ENCODE measurements at regions not wholly inside any gene's neighbourhood (a gene's known extent, or its start where the extent isn't known, plus 50 kb on each side); places are given as distances from the start of the nearest gene placed in this dataset.

DNA sequence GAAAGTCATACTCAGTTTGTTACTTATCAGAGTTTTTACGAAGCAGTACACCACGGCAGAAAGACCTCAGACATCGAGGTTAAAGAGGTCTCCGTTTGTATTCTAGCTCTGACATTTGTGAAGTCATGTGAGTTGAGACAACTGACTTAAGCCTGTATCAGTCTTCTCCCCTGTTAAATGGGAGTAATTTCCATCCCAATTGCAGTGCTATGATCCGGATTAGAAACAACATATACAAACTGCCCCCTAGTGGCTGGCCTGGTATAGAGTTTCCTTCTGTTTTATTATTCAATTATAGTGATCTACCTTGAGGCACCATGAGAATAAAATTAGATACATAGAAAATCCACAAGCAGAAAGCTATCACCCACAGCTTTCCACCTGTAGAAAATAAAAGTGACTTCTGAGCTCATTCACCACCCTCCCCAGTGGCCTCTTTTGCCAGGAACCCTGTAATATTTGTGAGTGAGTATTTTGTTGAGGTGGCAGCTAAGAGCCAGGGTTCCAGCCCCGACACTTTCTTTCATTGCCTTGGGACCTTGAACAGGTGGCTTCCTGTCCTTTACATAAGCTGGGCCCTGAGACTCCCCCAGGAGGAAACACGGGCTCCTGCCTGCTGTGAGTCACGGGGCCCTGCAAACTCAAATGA lies 607.2 kb upstream of the MGMT start:
- no peak for DNase-seq (ENCODE audit: low read depth)

DNA sequence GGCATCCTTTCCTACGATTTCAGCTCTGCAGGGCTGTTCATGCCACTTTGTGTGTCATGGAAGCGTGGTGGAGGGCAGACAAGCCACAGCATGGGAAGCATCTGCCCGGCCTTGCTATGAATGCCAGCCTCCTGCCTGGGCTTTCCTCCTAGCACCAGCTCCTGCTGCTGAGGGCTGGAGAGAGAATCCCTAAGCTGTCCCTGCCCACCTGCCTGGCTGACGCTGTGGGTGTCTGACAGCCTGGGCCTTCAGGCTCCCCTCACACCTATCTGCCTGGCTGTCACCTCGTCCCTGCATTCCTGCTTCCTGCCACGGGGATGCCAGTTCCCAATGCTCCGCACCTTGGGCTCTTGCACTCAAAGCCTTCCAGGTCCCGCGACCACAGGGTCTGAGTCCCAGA lies 606.5 kb upstream of the MGMT start:
- no peak for DNase-seq (ENCODE audit: low read depth)

DNA sequence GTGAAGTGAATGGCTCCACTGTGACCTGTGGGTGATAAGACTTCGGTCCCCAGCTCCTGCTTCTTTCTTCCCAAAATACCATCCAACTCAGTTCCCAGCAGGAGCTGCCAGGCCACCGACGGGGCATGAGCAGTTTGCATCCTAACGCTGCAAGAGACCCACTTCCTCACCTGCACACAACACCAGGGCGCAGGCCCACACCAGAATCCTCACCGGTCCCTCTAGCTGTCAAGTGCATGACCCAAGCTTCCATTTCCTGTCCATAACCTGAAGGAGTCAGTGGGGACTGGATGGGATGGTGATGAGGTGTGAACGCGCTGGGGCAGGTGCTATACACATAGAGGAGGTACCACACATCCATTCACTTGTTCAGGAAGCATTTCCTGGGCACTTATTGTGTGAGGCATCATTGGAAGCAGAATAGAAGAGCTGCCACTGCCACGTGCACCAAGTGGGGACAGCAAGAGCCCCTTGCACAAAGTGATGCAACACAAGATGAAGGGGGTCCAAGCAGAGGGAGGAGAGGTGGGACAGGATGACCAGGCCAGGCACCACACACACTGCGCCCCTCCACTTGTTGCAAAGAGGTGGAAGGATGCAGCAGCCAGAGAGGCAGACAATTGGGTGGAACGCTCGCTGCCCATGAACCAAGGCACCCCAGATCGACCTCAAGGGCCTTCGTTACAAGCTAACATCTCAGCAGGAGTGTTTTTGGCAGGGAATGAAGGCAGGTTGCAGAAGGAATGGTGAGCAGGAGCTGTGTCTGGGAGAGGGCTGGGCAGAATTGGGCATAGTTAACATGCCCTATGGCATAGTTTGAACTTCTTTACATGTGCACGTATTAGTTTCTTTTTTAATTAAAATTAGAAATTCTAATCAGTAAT lies 605.8 kb upstream of the MGMT start:
- no peak for DNase-seq (ENCODE audit: low read depth)

DNA sequence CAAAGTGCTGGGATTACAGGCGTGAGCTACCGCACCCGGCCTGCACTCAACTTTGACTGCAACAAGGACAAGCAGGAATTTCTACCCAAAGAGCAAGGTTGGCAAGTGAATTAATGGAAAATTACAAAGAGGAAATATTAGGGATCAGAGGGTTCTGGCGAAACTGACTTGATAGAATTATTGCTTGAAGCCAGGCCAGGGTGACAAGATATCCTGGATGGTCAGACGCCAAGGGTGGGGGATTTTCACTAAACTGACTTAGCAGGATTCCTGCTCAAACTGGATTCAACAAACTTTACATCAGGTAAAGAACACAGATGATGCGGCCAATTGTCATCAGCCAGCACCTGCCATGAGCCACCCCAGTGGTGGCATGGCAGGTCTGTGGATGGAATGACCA lies 603.6 kb upstream of the MGMT start:
- no peak for DNase-seq (ENCODE audit: low read depth)

DNA sequence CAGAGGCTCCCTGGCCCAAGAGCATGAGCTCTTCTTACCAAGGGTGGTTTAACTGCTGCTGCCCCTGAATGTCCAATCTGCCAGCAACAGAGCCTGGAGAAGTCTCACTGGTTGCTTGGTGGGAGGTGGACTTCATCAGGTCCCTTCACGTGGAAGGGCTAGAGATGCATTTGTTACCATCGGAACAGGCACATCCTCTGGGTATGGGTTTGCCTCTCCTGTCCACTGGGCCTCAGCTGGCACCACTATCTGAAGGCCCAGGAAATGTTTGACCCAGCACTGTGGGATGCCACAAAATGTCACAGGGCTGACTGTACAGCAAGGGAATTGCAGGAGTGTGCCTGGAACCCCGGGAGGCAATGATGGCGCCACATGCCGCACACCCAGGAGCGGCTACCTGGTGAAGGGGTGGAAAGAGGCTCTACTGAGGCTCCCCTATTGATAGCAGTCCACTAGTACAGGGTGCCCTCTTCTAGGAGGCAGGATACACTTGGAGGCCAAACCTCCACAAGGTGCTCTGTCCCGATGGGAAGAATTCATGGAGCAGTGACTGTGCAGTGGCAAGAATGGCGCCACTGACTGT lies 603.1 kb upstream of the MGMT start:
- DNase-seq (ENCODE audit: low read depth), result no peak

DNA sequence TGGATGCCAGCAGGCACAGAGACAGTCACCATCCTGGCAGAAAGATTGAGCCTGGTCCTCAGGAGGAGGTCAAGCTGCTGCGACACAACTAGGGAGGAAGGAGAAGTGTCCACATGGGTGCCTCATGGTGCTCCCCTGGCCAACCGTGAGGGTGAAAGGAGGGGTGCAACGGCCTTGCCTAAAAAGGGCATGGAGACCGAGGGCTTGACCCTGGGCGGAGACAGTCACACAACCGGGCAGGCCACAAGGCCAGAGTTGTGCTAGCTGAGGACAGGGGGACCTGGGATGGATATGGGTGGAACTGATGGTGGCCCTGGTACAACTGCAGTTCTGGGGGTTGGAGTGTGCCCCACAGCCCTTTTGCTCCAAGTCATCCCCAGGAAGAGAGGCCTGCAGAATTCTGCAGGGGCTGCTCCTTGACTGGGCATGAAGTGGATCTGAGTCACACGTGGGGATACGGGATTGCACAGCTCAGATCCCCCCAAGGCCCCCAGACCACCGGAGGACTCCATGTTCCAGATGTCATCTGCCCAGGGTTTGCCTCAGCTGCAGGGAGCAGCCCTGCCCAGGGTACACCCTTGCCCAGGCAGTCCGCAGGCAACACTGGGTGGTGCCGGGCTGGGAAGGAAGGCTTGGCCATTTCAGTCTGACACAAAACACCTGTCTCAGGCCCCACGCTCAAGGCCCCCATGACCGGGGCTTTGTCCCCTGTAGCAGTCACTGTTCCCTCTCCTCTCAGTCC lies 602.3 kb upstream of the MGMT start:
- no peak for DNase-seq (ENCODE audit: low read depth)

DNA sequence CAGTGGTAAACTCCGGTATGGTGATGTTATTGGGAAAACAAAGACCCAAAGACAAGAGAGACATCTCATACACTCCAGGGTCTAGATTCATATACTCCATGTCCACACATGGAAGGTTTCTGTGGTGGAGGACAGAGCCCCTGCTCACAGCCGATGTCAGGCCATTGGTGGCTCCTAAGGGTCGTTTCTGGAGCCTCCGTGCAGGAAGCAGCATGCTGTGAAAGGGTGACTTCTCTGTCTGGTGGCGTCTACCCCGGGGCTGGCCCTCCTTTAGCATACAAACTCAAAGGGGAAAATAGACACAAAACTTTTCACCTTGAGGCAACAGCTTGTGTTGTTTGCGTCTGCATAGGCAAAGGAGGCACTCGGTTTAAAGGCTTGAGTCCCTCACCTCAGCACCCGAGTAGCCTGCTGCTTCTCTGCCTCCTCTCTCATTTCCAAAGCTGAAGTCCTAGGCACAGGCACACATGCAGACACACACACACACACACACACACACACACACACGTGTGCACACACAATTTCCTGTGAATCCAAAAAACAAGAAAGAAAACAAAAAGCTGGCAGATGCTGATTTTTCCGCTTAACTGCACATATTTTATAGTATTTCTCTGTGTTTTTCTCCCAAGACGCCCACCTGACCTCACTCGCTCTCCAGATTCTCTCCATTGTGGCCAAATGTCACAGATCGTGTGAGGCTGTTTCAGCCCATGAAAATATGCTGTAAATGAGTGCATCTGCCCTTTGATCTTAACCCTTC lies 601.4 kb upstream of the MGMT start:
- DNase-seq (ENCODE audit: low read depth), result no peak

DNA sequence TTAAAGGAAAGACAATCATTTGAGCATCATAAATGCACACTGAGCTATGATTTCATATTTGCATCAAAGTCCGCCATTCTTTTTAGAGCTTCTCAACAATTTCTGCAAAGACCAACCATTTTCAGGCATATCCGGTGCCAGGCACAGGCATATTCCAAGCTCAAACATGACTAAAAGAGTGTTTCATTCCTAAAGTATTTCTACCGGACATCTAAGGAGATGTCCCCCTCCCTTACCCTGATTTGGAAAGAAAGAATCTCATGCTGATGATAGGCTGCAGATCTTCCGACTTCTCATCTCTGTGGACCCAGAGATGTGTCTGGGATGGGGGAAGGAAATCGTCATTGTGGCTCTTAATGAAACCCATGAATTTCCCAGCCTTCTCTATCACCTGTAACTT lies 600.5 kb upstream of the MGMT start:
- DNase-seq (ENCODE audit: low read depth), result no peak

DNA sequence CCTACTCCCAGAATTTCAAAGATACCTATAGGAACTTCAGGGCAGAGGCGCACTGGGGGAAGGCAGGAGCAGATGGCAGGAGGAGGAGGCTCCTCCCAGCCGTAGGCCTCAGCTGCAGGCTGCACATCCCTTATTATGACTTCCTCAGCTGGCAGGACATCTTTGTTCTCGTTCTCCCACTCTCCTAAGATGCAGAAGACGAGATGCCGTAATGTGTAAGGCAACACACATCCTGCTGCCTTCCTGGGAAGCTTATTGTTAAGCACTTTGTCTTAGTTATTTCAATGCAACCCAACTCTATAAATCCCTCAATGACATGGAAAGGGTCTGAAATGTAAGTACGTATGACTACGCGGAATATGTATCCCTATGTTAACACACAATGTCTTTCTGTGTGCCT lies 599.8 kb upstream of the MGMT start:
- DNase-seq (ENCODE audit: low read depth), result no peak

DNA sequence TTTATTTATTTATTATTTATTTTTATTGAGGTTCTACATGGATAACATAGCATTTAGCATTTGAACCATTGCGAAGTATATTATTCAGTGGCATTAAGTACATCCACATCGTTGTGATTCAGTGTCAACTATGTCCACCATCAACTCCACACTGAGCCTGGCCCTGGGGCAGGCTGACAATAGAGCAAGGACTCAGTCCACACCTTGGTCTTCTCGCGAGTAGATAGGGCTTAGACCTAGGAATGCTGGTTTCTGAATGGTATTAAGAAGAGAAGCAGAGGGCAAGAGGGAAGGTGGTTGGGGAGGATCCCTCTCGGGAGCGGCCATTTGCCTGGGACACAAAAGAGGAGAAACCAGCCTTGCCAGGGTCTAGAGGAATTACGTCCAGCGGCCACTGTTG lies 599.2 kb upstream of the MGMT start:
- DNase-seq (ENCODE audit: low read depth), result no peak

DNA sequence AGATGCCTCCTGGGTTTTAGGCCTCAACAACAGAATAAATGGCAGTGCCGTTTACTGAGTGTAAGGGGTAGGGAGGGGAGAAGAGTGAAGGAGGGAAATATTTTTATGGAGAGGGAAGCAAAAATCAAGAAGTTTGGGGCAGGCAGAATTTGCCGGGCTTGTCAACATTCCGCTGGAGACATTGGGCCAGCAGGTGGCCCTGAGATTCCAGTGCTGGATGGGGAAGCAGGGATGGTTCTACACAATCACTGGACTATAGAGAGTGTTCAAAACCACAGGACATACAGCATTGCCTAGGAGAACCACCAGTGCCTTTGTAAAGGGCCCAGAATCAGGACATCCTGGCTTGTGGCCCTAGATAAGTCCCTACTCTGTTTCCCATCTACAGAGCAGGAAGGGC lies 598.6 kb upstream of the MGMT start:
- no peak for DNase-seq (ENCODE audit: low read depth)

DNA sequence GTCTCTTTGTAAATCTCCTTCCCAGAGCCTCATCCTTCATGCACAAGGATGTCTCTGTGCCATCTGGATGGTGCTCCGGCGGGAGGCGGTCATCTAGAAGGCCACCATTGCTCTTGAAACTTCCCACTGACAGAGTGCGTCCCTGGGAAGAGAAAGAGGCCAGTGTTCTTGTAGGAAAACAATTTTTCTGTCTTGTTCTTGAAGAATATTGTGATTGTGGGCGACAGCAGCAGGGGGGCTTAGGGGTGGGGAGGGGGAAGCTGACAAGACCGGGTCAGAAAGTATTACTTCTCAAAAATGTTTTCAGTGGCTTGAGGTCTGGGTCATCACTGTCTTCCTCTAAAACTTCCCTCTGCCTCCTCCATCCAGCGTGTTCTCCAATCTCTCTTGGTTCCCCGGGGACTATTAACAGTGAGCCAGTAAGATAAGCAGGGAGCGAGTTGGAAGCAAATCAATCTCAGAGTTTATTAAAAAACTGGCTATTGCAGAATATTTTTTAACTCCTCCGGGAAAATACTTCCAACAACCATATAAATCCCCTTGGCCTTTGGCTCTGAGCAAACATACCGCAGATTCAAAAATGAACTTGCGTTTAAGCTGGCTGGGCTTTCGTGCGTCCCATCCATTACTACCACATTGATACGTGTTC lies 597.8 kb upstream of the MGMT start:
- DNase-seq (ENCODE audit: low read depth), result no peak

DNA sequence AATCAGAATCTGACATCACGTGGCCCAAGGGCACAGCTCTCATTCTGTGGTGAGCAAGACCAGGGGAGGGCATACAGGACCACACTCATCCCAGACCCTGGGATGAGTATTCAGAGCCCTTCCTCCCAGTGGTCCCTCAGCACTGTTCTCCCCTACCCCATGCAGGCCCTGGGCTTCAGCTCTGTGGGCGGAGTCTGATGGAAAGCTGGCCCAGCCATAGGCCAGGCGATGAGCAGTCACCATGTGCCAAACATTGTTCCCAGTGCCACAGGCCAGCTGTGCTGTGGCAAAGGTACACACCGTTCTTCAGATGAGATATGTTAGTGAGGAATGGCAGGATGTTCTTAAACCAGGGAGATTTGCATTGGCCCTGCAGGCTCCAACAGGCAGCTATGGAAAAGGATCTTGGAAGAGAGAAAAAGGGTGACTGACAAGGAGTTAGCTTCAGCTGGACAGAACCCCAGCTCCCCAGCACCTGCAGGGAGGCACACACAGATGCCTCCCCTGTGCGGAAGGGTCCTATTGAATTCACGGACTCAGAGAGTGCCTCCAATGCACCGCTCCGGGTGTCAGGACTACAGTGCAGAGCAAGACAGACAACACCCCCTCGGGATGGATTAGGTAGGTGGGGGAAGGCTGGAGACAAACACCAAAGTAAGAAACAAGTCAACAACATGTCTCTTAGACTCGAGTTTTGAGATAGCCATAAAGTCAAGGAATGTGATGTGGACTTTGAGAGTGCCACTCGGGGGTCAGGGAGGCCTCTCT lies 596.0 kb upstream of the MGMT start:
- no peak for DNase-seq (ENCODE audit: low read depth)

DNA sequence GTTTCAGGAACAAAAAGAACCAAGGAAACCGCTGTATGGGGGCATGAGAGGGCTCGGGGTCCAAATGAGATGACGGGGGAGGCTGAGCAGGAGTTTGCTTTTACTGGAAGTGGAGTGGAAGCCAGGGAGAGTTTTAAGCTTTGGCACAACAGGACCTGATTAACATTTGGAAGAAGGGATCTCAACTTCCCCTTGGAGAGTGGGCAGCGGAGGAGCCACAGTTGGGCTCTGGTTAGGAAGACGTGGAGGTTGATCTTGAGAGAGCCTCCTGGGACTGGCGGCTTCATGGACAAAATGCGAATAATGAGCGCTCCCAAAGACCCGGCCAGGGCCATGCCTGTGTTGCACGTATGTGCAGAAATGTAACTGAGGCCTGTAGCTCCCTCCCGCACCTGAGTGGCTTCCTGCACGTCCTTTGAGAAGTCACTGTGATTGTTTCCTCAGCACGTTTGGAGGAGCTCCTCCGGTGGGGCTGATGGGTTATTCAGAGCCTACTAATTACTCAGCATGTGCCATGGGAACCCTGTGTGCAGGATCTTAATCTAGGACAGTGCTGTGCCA lies 595.3 kb upstream of the MGMT start:
- DNase-seq (ENCODE audit: low read depth), result no peak

DNA sequence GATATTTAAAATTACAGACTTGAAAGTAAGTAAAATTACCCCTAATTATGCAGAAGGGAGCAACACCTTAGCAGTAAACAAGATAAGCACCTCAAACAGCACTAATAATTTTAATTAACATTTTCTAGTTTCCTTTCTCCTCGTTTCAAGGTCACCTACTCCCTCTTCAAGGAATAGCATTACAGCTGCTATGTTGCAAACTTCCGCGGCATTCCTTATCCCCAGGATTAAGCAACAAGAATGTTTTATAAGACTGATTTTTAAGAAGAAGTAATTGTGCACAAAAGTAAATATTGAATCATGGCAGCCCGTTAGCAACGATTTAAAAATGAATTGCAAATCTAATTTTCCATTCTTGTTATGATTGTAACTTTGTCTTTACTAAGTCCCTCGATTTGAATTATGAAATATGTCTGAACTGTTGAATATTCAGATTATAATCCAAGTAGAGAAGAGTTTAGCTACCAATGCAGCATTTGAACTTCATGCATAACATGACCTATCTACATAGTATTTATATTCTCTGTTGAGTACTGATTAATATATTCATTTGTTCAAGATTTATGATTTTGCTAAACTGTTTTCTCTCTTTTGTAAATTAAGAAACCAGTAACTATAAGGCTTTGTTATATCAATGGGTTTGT lies 593.5 kb upstream of the MGMT start:
- DNase-seq (ENCODE audit: low read depth), result no peak

DNA sequence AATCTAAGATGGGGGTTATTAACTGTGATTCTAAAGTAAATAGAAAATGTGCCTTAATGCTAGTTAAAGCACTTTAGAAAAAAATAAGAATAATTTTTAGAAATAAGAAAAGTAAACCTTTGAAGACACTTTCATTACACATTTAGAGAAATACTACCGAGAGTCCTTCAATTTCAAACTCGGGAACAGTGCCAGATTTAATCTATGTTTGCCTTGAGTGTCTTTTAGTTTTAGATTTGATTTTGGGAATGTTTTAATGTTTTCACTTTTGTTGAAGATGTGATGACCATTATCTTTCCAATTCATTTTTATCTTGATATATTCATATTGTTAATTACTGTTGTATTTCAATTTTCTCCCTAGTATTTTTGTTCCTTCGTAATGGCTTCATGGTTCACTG lies 592.7 kb upstream of the MGMT start:
- DNase-seq (ENCODE audit: low read depth), result no peak

DNA sequence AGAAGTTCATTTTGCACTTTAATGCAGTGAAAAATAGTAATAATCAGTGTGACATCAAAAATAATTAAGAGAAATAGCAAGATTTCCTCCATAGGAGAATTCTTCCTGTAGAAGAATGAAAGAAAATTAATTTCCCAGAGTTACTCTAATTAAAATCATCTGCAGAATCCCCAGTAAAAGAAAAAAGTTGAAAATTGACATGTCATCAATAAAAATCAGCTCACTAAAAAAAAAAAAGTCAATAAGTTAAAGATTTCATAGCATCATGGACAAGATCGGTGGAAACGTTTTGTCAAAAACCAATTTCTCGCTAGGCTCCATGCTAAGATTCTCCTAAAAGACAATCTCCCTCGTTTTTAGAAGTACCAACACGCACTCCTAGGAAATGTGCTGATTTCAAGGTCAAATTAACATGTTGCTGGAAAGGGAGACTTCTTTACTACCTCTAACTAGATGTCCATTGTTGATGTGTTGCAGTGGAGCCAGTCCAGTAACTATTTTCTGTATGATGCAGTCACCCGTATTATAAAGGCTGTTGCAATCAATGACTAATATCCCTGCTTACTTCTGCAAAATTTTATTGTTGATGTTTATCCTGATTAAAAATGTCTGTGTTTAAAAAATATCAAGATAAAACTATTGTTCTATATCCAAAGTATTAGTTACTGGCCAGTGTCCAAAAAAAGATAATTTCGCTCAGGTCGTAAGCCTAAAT lies 591.9 kb upstream of the MGMT start:
- no peak for DNase-seq (ENCODE audit: low read depth)

DNA sequence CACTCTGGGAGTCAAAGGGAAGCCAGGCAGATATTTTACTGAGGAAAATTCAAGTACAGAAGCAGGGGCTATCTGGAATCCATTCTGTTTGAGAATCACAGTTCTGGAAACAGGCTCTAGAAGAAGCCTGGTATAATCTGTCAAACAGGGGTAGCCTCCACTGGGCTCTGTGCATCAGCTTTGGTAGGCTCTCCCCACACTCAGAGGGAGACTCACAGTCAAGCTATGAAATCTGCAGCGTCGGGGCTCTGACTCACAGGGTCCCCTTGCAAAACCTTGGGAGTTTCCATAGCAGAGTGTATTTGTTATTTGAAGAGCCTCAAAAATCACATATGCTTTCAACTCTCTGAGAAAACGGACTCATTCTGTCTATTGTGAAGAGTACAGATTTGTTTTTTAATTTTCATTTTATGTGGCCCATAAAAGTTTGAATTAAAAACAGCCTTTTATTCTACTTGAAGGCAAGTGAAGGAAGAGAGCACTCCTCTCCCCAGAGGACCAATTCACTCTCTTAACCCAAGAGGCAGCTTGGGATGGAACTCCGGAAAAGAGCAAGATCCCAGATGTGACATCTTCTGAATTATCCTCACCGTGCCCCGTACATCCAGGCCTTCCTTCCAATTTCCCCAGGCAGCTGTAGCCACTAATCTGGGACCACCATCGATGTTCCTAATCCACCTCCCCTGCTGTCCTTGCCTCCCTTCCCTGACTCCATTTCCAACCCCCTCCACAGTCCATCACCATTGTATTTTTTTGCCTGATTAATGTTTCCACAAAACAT lies 590.9 kb upstream of the MGMT start:
- no peak for DNase-seq (ENCODE audit: low read depth)

Measured in stimulated activated CD8-positive, alpha-beta memory T cell treated with anti-CD3 and anti-CD28 coated beads, Interleukin-7, amount 100 ng/mL, for 24 hours (primary cell).